AG04449 (cell line): ENCODE measurements at regions not wholly inside any gene's neighbourhood (a gene's known extent, or its start where the extent isn't known, plus 50 kb on each side); places are given as distances from the start of the nearest gene placed in this dataset.

Experiments used
- CTCF ChIA-PET: fragments of 350-600 bp; formaldehyde crosslinking; extraction: SDS; loops from one replicate; lab custom pipeline; 2021; ENCODE audit warnings: antibody characterized with exemption; lab: Yijun Ruan, JAX
- POLR2A ChIA-PET: fragments of 400-600, 350-600 bp; formaldehyde crosslinking; extraction: SDS; loops from one replicate; lab custom pipeline; 2020; ENCODE audit warnings: antibody characterized with exemption, inconsistent platforms; lab: Yijun Ruan, JAX
- DNase-seq: peaks from one replicate; pipeline ENCODE4 v3.0.0-alpha.2; 2010; ENCODE audit warnings: low read depth, low spot score
- H3K4me3 ChIP-seq: 2 replicates; pipeline ENCODE4 v1.5.1; 2011; ENCODE audit warnings: low read depth, mild to moderate bottlenecking, control low read depth, low read length
- TF ChIP-seq, protein P1 (sequence below): IDR thresholded peaks from one replicate; pipeline ENCODE4 v1.5.1; 2011; ENCODE audit warnings: mild to moderate bottlenecking, moderate library complexity, low read length, control low read depth, inconsistent platforms; ENCODE audit not compliant: insufficient read depth; ENCODE audit errors: missing control alignments

DNA sequence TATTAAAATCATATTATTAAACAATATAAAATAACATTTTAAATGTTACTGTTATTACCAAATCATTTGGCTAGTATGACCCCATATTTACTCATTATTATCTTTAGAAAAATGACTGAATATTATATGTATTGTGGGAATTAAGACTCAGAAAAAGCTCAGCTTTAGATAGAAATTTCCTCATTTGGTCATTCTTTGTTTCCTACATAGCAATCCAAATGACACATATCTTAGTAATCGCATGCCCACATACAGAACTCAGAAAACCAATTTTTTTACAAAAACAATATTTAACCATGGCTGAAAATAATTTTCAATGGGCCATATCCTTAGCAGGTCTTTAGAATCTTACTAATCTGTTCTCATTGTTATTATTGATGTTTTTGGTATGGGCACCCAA lies 53.8 kb upstream of the TSLP start:
- ChIA-PET POLR2A (no interaction called here), CTCF (no interaction called here)
- TF ChIP-seq, protein P1, sequence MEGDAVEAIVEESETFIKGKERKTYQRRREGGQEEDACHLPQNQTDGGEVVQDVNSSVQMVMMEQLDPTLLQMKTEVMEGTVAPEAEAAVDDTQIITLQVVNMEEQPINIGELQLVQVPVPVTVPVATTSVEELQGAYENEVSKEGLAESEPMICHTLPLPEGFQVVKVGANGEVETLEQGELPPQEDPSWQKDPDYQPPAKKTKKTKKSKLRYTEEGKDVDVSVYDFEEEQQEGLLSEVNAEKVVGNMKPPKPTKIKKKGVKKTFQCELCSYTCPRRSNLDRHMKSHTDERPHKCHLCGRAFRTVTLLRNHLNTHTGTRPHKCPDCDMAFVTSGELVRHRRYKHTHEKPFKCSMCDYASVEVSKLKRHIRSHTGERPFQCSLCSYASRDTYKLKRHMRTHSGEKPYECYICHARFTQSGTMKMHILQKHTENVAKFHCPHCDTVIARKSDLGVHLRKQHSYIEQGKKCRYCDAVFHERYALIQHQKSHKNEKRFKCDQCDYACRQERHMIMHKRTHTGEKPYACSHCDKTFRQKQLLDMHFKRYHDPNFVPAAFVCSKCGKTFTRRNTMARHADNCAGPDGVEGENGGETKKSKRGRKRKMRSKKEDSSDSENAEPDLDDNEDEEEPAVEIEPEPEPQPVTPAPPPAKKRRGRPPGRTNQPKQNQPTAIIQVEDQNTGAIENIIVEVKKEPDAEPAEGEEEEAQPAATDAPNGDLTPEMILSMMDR: no peak
- no peak for DNase-seq
- no peak overlapping the region for H3K4me3 ChIP-seq
